NT2/D1 (cell line): ENCODE measurements at regions not wholly inside any gene's neighbourhood (a gene's known extent, or its start where the extent isn't known, plus 50 kb on each side); places are given as distances from the start of the nearest gene placed in this dataset.

ENCODE experiments used
- YY1 ChIP-seq: IDR thresholded peaks from 2 replicates; pipeline ENCODE4 v1.6.1; 2011; ENCODE audit not compliant: insufficient read length, insufficient read depth
- ZNF274 ChIP-seq: IDR thresholded peaks from 2 replicates; pipeline ENCODE4 v1.6.1; 2011; ENCODE audit warnings: mild to moderate bottlenecking, low read depth, low read length

DNA sequence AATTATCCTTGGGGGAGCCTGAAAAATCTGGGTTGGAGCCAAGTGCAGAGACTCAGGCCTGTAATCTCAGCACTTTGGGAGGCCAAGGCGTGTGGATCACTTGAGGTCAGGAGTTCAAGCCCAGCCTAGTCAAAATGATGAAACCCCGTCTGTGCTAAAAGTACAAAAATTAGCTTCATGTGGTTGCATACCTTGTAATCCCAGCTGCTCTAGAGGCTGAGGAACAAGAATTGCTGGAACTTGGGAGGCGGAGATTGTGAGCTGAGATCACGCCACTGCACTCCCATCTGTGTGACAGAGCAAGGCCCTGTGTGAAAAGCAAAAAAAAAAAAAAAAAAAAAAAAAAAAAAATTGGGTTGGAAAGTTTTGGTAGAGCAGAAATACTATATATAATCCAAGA is 1563.6 kb upstream of the PRMT6 start:
- no peak for TF ChIP-seq YY1
- TF ChIP-seq ZNF274 = no peak
